WTC11 (cell line): ENCODE measurements at regions not wholly inside any gene's neighbourhood (a gene's known extent, or its start where the extent isn't known, plus 50 kb on each side); places are given as distances from the start of the nearest gene placed in this dataset.
"Not testable (repeated sequence)": the region's sequence is repeated elsewhere in the genome, so short reads cannot be mapped to it uniquely, and the experiment has no call there.

Source experiments
- ATAC-seq: fragments of 200-7000 bp; cut with Tn5 transposase; 2 replicates; pipeline ENCODE4 v1.10.0; 2021; ENCODE audit warnings: mild to moderate bottlenecking, moderate library complexity
- CTCF ChIA-PET: fragments of 300-600 bp; sonication (Branson Sonifier 250); formaldehyde crosslinking; loops from one replicate; lab custom pipeline; 2021; ENCODE audit warnings: antibody characterized with exemption; lab: Charles Lee
- POLR2A ChIA-PET: fragments of 350-600 bp; sonication (Branson Sonifier 250); formaldehyde crosslinking; loops from one replicate; lab custom pipeline; 2021; ENCODE audit warnings: antibody characterized with exemption; lab: Charles Lee
- DNase-seq: peaks from one replicate; pipeline ENCODE4 v3.0.0; 2021; ENCODE audit warnings: low spot score
- H3K27ac Mint-ChIP-seq: 2 replicates; pipeline ENCODE4 v1.8.0; 2021; ENCODE audit warnings: mixed read lengths
- H3K27me3 Mint-ChIP-seq: 2 replicates; pipeline ENCODE4 v1.8.0; 2021; ENCODE audit warnings: low read depth, mild to moderate bottlenecking, moderate library complexity, mixed read lengths
- H3K36me3 Mint-ChIP-seq: 2 replicates; pipeline ENCODE4 v1.8.0; 2021; ENCODE audit warnings: mixed read lengths
- H3K4me1 Mint-ChIP-seq: 2 replicates; pipeline ENCODE4 v1.8.0; 2022; ENCODE audit warnings: mixed read lengths
- H3K4me3 Mint-ChIP-seq: 2 replicates; pipeline ENCODE4 v1.8.0; 2021; ENCODE audit warnings: mild to moderate bottlenecking, moderate library complexity, mixed read lengths
- H3K9me3 Mint-ChIP-seq: 2 replicates; pipeline ENCODE4 v1.8.0; 2021; ENCODE audit warnings: mixed read lengths
- AR ChIP-seq: fragments of 250-450 bp; sonication (Bioruptor Pico); IDR thresholded peaks from 2 replicates; pipeline ENCODE4 v1.9.0; 2021; ENCODE audit warnings: mild to moderate bottlenecking
- ATF1 ChIP-seq: sonication (generic); formaldehyde crosslinking; IDR thresholded peaks from 2 replicates; pipeline ENCODE4 v1.8.1; 2023; ENCODE audit warnings: mild to moderate bottlenecking, moderate library complexity, missing genetic modification reagents
- CREB1 ChIP-seq: sonication (generic); formaldehyde crosslinking; IDR thresholded peaks from 2 replicates; pipeline ENCODE4 v1.8.0; 2023; ENCODE audit warnings: mild to moderate bottlenecking, missing genetic modification reagents
- ESRRA ChIP-seq: sonication (generic); formaldehyde crosslinking; IDR thresholded peaks from 2 replicates; pipeline ENCODE4 v1.8.1; 2022; ENCODE audit warnings: mild to moderate bottlenecking, missing genetic modification reagents, borderline replicate concordance
- IRF2 ChIP-seq: sonication (generic); formaldehyde crosslinking; IDR thresholded peaks from 2 replicates; pipeline ENCODE4 v1.8.0; 2022; ENCODE audit warnings: low read depth, missing genetic modification reagents, borderline replicate concordance
- JUN ChIP-seq: sonication (generic); formaldehyde crosslinking; IDR thresholded peaks from 2 replicates; pipeline ENCODE4 v1.8.0; 2023; ENCODE audit warnings: mild to moderate bottlenecking, missing genetic modification reagents
- MAX ChIP-seq: sonication (generic); formaldehyde crosslinking; IDR thresholded peaks from 2 replicates; pipeline ENCODE4 v1.8.0; 2022; ENCODE audit warnings: mild to moderate bottlenecking, missing genetic modification reagents
- NR1H2 ChIP-seq: sonication (generic); formaldehyde crosslinking; IDR thresholded peaks from 2 replicates; pipeline ENCODE4 v1.9.0; 2021; ENCODE audit warnings: mild to moderate bottlenecking, moderate library complexity, missing genetic modification reagents
- SP1 ChIP-seq: sonication (generic); formaldehyde crosslinking; conservative IDR thresholded peaks from 2 replicates; pipeline ENCODE4 v1.8.1; 2022; ENCODE audit warnings: missing genetic modification reagents
- STAT6 ChIP-seq: sonication (generic); formaldehyde crosslinking; conservative IDR thresholded peaks from 2 replicates; pipeline ENCODE4 v1.8.1; 2023; ENCODE audit warnings: mild to moderate bottlenecking, low read depth, missing genetic modification reagents, moderate library complexity
- ZBTB21 ChIP-seq: sonication (generic); formaldehyde crosslinking; IDR thresholded peaks from 2 replicates; pipeline ENCODE4 v1.8.1; 2023; ENCODE audit warnings: mild to moderate bottlenecking, missing genetic modification reagents, borderline replicate concordance
- ZBTB43 ChIP-seq: sonication (generic); formaldehyde crosslinking; IDR thresholded peaks from 2 replicates; pipeline ENCODE4 v1.8.1; 2023; ENCODE audit warnings: mild to moderate bottlenecking, missing genetic modification reagents
- ZNF121 ChIP-seq: sonication (generic); formaldehyde crosslinking; IDR thresholded peaks from 2 replicates; pipeline ENCODE4 v1.8.0; 2023; ENCODE audit warnings: missing genetic modification reagents
- ZNF425 ChIP-seq: fragments of 250-450 bp; sonication (Bioruptor Pico); conservative IDR thresholded peaks from 2 replicates; pipeline ENCODE4 v1.9.0; 2021; ENCODE audit warnings: mild to moderate bottlenecking
- ZSCAN18 ChIP-seq: fragments of 250-450 bp; sonication (Bioruptor Pico); IDR thresholded peaks from 2 replicates; pipeline ENCODE4 v2.1.2; 2022; ENCODE audit warnings: mild to moderate bottlenecking, moderate library complexity

GRCh38 chr12:38528527-38528926 is 212.0 kb downstream of the ALG10B start:
- no peak overlapping the region for H3K4me3 Mint-ChIP-seq
- no peaks in the 10 kb centered on the region for H3K4me1 Mint-ChIP-seq
- no peak overlapping the region for H3K27ac Mint-ChIP-seq
- ChIA-PET CTCF (no interaction called here), POLR2A (no interaction called here)
- no peaks in the 10 kb centered on the region for H3K27me3 Mint-ChIP-seq
- H3K36me3 Mint-ChIP-seq: no peaks in the 10 kb centered on the region
- H3K9me3 Mint-ChIP-seq: peaks cover 7% of the 10 kb centered on the region
- DNase-seq (no peak), ATAC-seq (no peak)
- TF ChIP-seq IRF2 (CRISPR knock-in tag): no peak
- no peak for TF ChIP-seq JUN
- no peak for TF ChIP-seq CREB1 (CRISPR knock-in tag)
- no peak for TF ChIP-seq MAX (CRISPR knock-in tag)
- no peak for TF ChIP-seq SP1 (CRISPR knock-in tag)
- no peak for TF ChIP-seq STAT6 (CRISPR knock-in tag)
- TF ChIP-seq ZSCAN18: no peak
- no peak for TF ChIP-seq NR1H2 (CRISPR knock-in tag)
- no peak for TF ChIP-seq ZBTB21
- TF ChIP-seq ZBTB43 (CRISPR knock-in tag): no peak
- TF ChIP-seq AR: no peak
- TF ChIP-seq ZNF425 (CRISPR knock-in tag): no peak
- TF ChIP-seq ESRRA: no peak
- TF ChIP-seq ZNF121 (CRISPR knock-in tag): no peak
- no peak for TF ChIP-seq ATF1 (CRISPR knock-in tag)

- POLR2A ChIA-PET, H3K4me3 Mint-ChIP-seq, H3K4me1 Mint-ChIP-seq, H3K36me3 Mint-ChIP-seq, H3K27ac Mint-ChIP-seq, DNase-seq, ATAC-seq, H3K27me3 Mint-ChIP-seq, CTCF ChIA-PET, H3K9me3 Mint-ChIP-seq: not testable (repeated sequence)
Measured at GRCh38 chr12:38529281-38529680, 212.7 kb downstream of the ALG10B start.
